HG02981 (cell line): ENCODE measurements at regions not wholly inside any gene's neighbourhood (a gene's known extent, or its start where the extent isn't known, plus 50 kb on each side); places are given as distances from the start of the nearest gene placed in this dataset.

Source experiments
- ATAC-seq: cut with Tn5 transposase; IDR thresholded peaks from one replicate; pipeline ENCODE4 v1.9.1; 2021; ENCODE audit warnings: mild to moderate bottlenecking, moderate library complexity; ENCODE audit not compliant: unreplicated experiment

GRCh38 chr2:62370321-62371250, 135.4 kb downstream of the TMEM17 start:
- no peak for ATAC-seq

- ATAC-seq: no peak
Observed at GRCh38 chr2:62369541-62370202, 136.3 kb downstream of the TMEM17 start.

- ATAC-seq: no peak
Observed at GRCh38 chr2:62364791-62365528, 141.0 kb downstream of the TMEM17 start.

- ATAC-seq: peak; percentile 81
Observed at GRCh38 chr2:62363166-62363565, 142.8 kb downstream of the TMEM17 start.

- peak; percentile 24 for ATAC-seq
Observed at GRCh38 chr2:62362561-62362960, 143.4 kb downstream of the TMEM17 start.

- ATAC-seq: no peak
Observed at GRCh38 chr2:62361964-62362363, 144.0 kb downstream of the TMEM17 start.

GRCh38 chr2:62354771-62355561, 151.0 kb downstream of the TMEM17 start:
- ATAC-seq: no peak

- ATAC-seq: no peak
Observed at GRCh38 chr2:62352031-62352430, 154.0 kb downstream of the TMEM17 start.

GRCh38 chr2:62349788-62350187, 153.9 kb downstream of the B3GNT2 start:
- ATAC-seq: no peak

- ATAC-seq: no peak
Observed at GRCh38 chr2:62348700-62349099, 152.8 kb downstream of the B3GNT2 start.

- ATAC-seq: no peak
Observed at GRCh38 chr2:62347563-62348270, 151.8 kb downstream of the B3GNT2 start.

GRCh38 chr2:62344472-62344871, 148.6 kb downstream of the B3GNT2 start:
- ATAC-seq: peak; percentile 75

- ATAC-seq: no peak
Observed at GRCh38 chr2:62343636-62344337, 147.9 kb downstream of the B3GNT2 start.

- no peak for ATAC-seq
Observed at GRCh38 chr2:62343206-62343605, 147.3 kb downstream of the B3GNT2 start.

GRCh38 chr2:62340994-62341484, 145.1 kb downstream of the B3GNT2 start:
- ATAC-seq: peak; percentile 41

- no peak for ATAC-seq
Observed at GRCh38 chr2:62339837-62340236, 143.9 kb downstream of the B3GNT2 start.

GRCh38 chr2:62339413-62339812, 143.5 kb downstream of the B3GNT2 start:
- ATAC-seq: no peak

GRCh38 chr2:62338111-62338510, 142.2 kb downstream of the B3GNT2 start:
- no peak for ATAC-seq

GRCh38 chr2:62337403-62337802, 141.5 kb downstream of the B3GNT2 start:
- no peak for ATAC-seq
